ENCODE measurements at regions not wholly inside any gene's neighbourhood (a gene's known extent, or its start where the extent isn't known, plus 50 kb on each side); places are given as distances from the start of the nearest gene placed in this dataset.

DNA sequence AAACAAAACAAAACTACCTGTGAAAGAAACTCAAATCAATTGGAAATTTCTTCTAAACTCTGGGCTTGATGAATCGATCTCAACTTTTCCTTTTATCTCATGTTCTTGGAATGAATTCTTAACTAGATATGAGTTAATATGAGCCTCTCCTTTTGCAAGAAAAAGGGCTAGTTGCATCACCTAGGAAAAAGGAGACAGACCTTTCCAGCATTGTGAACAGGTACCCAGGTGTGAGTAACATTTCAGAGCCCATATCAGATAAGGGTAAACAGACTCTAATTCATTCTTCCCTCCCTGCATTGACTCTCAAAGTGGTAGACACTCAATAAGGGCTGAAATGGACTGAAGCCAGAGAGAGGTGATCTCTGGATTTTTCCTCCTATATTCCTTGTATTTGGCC is 103.8 kb upstream of the AGR3 start:
- CTCF ChIA-PET: no interaction called here
- H3K4me1 ChIP-seq (ENCODE audit: control insufficient read depth in 1 of 2, insufficient read depth in 2 of 2, low read length in 2 of 2): peaks cover 9 to 14% of the 10 kb centered on the region in 2 experiments; a peak in 3 of 4 replicates
- H3K27me3 ChIP-seq (ENCODE audit: insufficient read depth, low read length): no peaks in the 10 kb centered on the region
- intact Hi-C loops (cut with micrococcal nuclease): no loop called here
- no peak overlapping the region for H2AFZ ChIP-seq (ENCODE audit: low read depth, low read length, poor library complexity, severe bottlenecking)
- no peak overlapping the region for H3K27ac ChIP-seq (ENCODE audit: low read depth, low read length)
- no peaks in the 10 kb centered on the region for H3K9me3 ChIP-seq (ENCODE audit: control insufficient read depth in 1 of 2, insufficient read depth in 1 of 2, low read depth in 1 of 2, low read length in 2 of 2)
- ATAC-seq (no peak), DNase-seq (ENCODE audit: low read depth, low spot score) (no peak)
- H3K4me2 ChIP-seq (ENCODE audit: low read length): no peak overlapping the region
- H3K36me3 ChIP-seq (ENCODE audit: control insufficient read depth in 1 of 2, insufficient read depth in 2 of 2, low read length in 2 of 2): no peaks in the 10 kb centered on the region
- no peak overlapping the region for H3K9ac ChIP-seq (ENCODE audit: low read length)
- H4K20me1 ChIP-seq (ENCODE audit: insufficient read depth): no peaks in the 10 kb centered on the region
- H3K79me2 ChIP-seq (ENCODE audit: insufficient read depth, low read length): no peaks in the 10 kb centered on the region
- POLR2A ChIA-PET: no interaction called here
- no peaks in the 10 kb centered on the region for H3K9me2 ChIP-seq (ENCODE audit: insufficient read depth)
- TF ChIP-seq CEBPB (IDR thresholded peaks at IDR 0.05; ENCODE audit: low read depth) (peak; percentile 42; the same call in 1 of the 2 replicates), ZFX (IDR thresholded peaks at IDR 0.05) (no peak)
- BruUV-seq (replicated peaks): no TSS peak
- H3K4me3 ChIP-seq (replicated peaks in 1 of 2; ENCODE audit: low read depth in 1 of 2, low read length in 2 of 2): no peak overlapping the region
- RAD21 ChIA-PET (ENCODE audit: low non-redundant PET in 1 of 2, low total read pairs in 2 of 2, uncharacterized antibody in 2 of 2, unreplicated experiment in 2 of 2): no interaction called here

DNA sequence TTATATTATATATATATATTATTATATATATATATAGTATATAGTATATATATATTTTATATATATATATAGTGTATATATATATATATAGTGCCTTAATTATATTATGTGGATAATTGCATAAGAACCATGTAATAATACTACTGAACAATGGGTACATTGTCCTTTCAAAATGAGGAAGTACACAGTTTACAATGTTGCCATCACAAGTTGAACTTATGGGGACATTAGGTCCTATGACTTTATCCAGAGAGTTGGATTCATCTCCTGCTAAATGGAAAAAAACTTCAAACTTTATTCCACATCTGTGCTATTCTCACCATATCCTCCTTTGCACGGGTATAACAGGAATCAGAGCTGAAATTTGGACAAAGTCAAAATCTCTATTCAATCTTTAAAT is 105.0 kb upstream of the AGR3 start:
- H3K27ac ChIP-seq (ENCODE audit: low read depth, low read length): no peak overlapping the region
- ATAC-seq: no peak
- H3K4me1 ChIP-seq (ENCODE audit: control insufficient read depth in 1 of 2, insufficient read depth in 2 of 2, low read length in 2 of 2): peaks cover 14 to 16% of the 10 kb centered on the region in 2 experiments; a peak in 3 of 4 replicates
- no TSS peak for BruUV-seq (replicated peaks)
- H3K9me2 ChIP-seq (ENCODE audit: insufficient read depth): no peaks in the 10 kb centered on the region
- no peak overlapping the region for H3K9ac ChIP-seq (ENCODE audit: low read length)
- H2AFZ ChIP-seq (ENCODE audit: low read depth, low read length, poor library complexity, severe bottlenecking): no peak overlapping the region
- intact Hi-C loops (cut with micrococcal nuclease): no loop called here
- no peaks in the 10 kb centered on the region for H3K27me3 ChIP-seq (ENCODE audit: insufficient read depth, low read length)
- no peaks in the 10 kb centered on the region for H3K9me3 ChIP-seq (ENCODE audit: control insufficient read depth in 1 of 2, insufficient read depth in 1 of 2, low read depth in 1 of 2, low read length in 2 of 2)
- POLR2A ChIA-PET: interaction anchor here (0.6 kb wide), 1 partner anchor 311 kb away, joined by 3 read pairs; the partner anchor contains the start of gene AHR
- CTCF ChIA-PET: no interaction called here
- H3K36me3 ChIP-seq (ENCODE audit: control insufficient read depth in 1 of 2, insufficient read depth in 2 of 2, low read length in 2 of 2): no peaks in the 10 kb centered on the region
- RAD21 ChIA-PET (ENCODE audit: low non-redundant PET in 1 of 2, low total read pairs in 2 of 2, uncharacterized antibody in 2 of 2, unreplicated experiment in 2 of 2): no interaction called here
- no peaks in the 10 kb centered on the region for H3K79me2 ChIP-seq (ENCODE audit: insufficient read depth, low read length)
- no peak for DNase-seq (ENCODE audit: low read depth, low spot score)
- TF ChIP-seq, protein P1, sequence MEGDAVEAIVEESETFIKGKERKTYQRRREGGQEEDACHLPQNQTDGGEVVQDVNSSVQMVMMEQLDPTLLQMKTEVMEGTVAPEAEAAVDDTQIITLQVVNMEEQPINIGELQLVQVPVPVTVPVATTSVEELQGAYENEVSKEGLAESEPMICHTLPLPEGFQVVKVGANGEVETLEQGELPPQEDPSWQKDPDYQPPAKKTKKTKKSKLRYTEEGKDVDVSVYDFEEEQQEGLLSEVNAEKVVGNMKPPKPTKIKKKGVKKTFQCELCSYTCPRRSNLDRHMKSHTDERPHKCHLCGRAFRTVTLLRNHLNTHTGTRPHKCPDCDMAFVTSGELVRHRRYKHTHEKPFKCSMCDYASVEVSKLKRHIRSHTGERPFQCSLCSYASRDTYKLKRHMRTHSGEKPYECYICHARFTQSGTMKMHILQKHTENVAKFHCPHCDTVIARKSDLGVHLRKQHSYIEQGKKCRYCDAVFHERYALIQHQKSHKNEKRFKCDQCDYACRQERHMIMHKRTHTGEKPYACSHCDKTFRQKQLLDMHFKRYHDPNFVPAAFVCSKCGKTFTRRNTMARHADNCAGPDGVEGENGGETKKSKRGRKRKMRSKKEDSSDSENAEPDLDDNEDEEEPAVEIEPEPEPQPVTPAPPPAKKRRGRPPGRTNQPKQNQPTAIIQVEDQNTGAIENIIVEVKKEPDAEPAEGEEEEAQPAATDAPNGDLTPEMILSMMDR (IDR thresholded peaks at IDR 0.05 in 2 of 3, conservative IDR thresholded peaks at IDR 0.05 in 1 of 3; ENCODE audit: borderline replicate concordance in 1 of 3, insufficient read depth in 1 of 3, low read depth in 2 of 3, low read length in 2 of 3): no peak
- TF ChIP-seq, protein P2, sequence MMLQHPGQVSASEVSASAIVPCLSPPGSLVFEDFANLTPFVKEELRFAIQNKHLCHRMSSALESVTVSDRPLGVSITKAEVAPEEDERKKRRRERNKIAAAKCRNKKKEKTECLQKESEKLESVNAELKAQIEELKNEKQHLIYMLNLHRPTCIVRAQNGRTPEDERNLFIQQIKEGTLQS (IDR thresholded peaks at IDR 0.05): no peak
- TF ChIP-seq SRF (IDR thresholded peaks at IDR 0.05; ENCODE audit: low read depth) (no peak), ELF1 (IDR thresholded peaks at IDR 0.05; ENCODE audit: borderline replicate concordance, low read depth) (no peak), CEBPB (IDR thresholded peaks at IDR 0.05; ENCODE audit: low read depth) (no peak), CBX3 (IDR thresholded peaks at IDR 0.05; ENCODE audit: low read depth) (no peak), EGR1 (IDR thresholded peaks at IDR 0.05; ENCODE audit: low read depth) (no peak), TCF7L2 (IDR thresholded peaks at IDR 0.05; ENCODE audit: borderline replicate concordance, extremely low read depth, insufficient read depth, insufficient read length) (no peak), EZH2 (IDR thresholded peaks at IDR 0.05) (no peak), POLR2A (IDR thresholded peaks at IDR 0.05; ENCODE audit: borderline replicate concordance, extremely low read depth, insufficient read depth, insufficient read length) (no peak)
- TF ChIP-seq, protein P3, sequence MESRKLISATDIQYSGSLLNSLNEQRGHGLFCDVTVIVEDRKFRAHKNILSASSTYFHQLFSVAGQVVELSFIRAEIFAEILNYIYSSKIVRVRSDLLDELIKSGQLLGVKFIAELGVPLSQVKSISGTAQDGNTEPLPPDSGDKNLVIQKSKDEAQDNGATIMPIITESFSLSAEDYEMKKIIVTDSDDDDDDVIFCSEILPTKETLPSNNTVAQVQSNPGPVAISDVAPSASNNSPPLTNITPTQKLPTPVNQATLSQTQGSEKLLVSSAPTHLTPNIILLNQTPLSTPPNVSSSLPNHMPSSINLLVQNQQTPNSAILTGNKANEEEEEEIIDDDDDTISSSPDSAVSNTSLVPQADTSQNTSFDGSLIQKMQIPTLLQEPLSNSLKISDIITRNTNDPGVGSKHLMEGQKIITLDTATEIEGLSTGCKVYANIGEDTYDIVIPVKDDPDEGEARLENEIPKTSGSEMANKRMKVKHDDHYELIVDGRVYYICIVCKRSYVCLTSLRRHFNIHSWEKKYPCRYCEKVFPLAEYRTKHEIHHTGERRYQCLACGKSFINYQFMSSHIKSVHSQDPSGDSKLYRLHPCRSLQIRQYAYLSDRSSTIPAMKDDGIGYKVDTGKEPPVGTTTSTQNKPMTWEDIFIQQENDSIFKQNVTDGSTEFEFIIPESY (IDR thresholded peaks at IDR 0.05; ENCODE audit: extremely low read depth, insufficient replicate concordance, low read length): no peak
- no peak overlapping the region for H3K4me2 ChIP-seq (ENCODE audit: low read length)
- H3K4me3 ChIP-seq (replicated peaks in 1 of 2; ENCODE audit: low read depth in 1 of 2, low read length in 2 of 2): no peak overlapping the region
- H4K20me1 ChIP-seq (ENCODE audit: insufficient read depth): no peaks in the 10 kb centered on the region

All from HCT116 (cell line).